ENCODE measurements at regions not wholly inside any gene's neighbourhood (a gene's known extent, or its start where the extent isn't known, plus 50 kb on each side); places are given as distances from the start of the nearest gene placed in this dataset.

- POLR2A ChIA-PET = no interaction called here
- H3K4me3 Mint-ChIP-seq = no peak overlapping the region
- no peak overlapping the region for H3K27ac Mint-ChIP-seq
- DNase-seq (no peak), ATAC-seq (ENCODE audit: low read depth) (no peak)
- H3K9me3 Mint-ChIP-seq = no peaks in the 10 kb centered on the region
- H3K27me3 Mint-ChIP-seq = peaks cover 2% of the 10 kb centered on the region
- no peaks in the 10 kb centered on the region for H3K4me1 Mint-ChIP-seq
- H3K36me3 Mint-ChIP-seq = no peaks in the 10 kb centered on the region
Observed at GRCh38 chr1:208820580-208821212, 576.5 kb upstream of the PLXNA2 start.

GRCh38 chr1:208821939-208822338, 577.8 kb upstream of the PLXNA2 start:
- H3K9me3 Mint-ChIP-seq = no peaks in the 10 kb centered on the region
- DNase-seq (no peak), ATAC-seq (ENCODE audit: low read depth) (no peak)
- no peak overlapping the region for H3K27ac Mint-ChIP-seq
- POLR2A ChIA-PET = no interaction called here
- H3K4me1 Mint-ChIP-seq = no peaks in the 10 kb centered on the region
- H3K36me3 Mint-ChIP-seq = no peaks in the 10 kb centered on the region
- peaks cover 2% of the 10 kb centered on the region for H3K27me3 Mint-ChIP-seq
- no peak overlapping the region for H3K4me3 Mint-ChIP-seq

- Mint-ChIP-seq H3K36me3 (no peaks in the 10 kb centered on the region), H3K27me3 (no peaks in the 10 kb centered on the region), H3K4me1 (no peaks in the 10 kb centered on the region), H3K4me3 (no peak overlapping the region), H3K9me3 (no peaks in the 10 kb centered on the region), H3K27ac (no peak overlapping the region)
- DNase-seq (no peak), ATAC-seq (ENCODE audit: low read depth) (no peak)
- POLR2A ChIA-PET = no interaction called here
Observed at GRCh38 chr1:208825300-208825699, 581.1 kb upstream of the PLXNA2 start.

- ATAC-seq (ENCODE audit: low read depth) = no peak
- no peaks in the 10 kb centered on the region for H3K4me1 Mint-ChIP-seq
- no peaks in the 10 kb centered on the region for H3K27me3 Mint-ChIP-seq
- H3K27ac Mint-ChIP-seq = no peak overlapping the region
- no peak overlapping the region for H3K4me3 Mint-ChIP-seq
- H3K9me3 Mint-ChIP-seq = no peaks in the 10 kb centered on the region
- POLR2A ChIA-PET = no interaction called here
- no peaks in the 10 kb centered on the region for H3K36me3 Mint-ChIP-seq
- no peak for DNase-seq
Observed at GRCh38 chr1:208829595-208829994, 585.4 kb upstream of the PLXNA2 start.

- no peaks in the 10 kb centered on the region for H3K36me3 Mint-ChIP-seq
Observed at GRCh38 chr1:208834381-208835096, 590.4 kb upstream of the PLXNA2 start.

GRCh38 chr1:208835097-208835463, 590.9 kb upstream of the PLXNA2 start:
- no peak for DNase-seq
- Mint-ChIP-seq H3K27me3 (no peaks in the 10 kb centered on the region), H3K36me3 (no peaks in the 10 kb centered on the region), H3K4me1 (no peaks in the 10 kb centered on the region), H3K9me3 (no peaks in the 10 kb centered on the region), H3K4me3 (no peak overlapping the region), H3K27ac (no peak overlapping the region)
- POLR2A ChIA-PET = no interaction called here
- ATAC-seq (ENCODE audit: low read depth) = no peak

More at GRCh38 chr1:208834381-208835096, 590.4 kb upstream of the PLXNA2 start:
- H3K9me3 Mint-ChIP-seq = no peaks in the 10 kb centered on the region
- H3K27me3 Mint-ChIP-seq = no peaks in the 10 kb centered on the region
- no peak for ATAC-seq (ENCODE audit: low read depth)
- no peak overlapping the region for H3K4me3 Mint-ChIP-seq
- POLR2A ChIA-PET = no interaction called here
- DNase-seq = no peak
- no peaks in the 10 kb centered on the region for H3K4me1 Mint-ChIP-seq
- no peak overlapping the region for H3K27ac Mint-ChIP-seq

- H3K9me3 Mint-ChIP-seq = no peaks in the 10 kb centered on the region
- ATAC-seq (ENCODE audit: low read depth) (no peak), DNase-seq (no peak)
- POLR2A ChIA-PET = no interaction called here
- no peaks in the 10 kb centered on the region for H3K36me3 Mint-ChIP-seq
- H3K4me3 Mint-ChIP-seq = no peak overlapping the region
- H3K27ac Mint-ChIP-seq = no peak overlapping the region
- H3K27me3 Mint-ChIP-seq = no peaks in the 10 kb centered on the region
- no peaks in the 10 kb centered on the region for H3K4me1 Mint-ChIP-seq
Observed at GRCh38 chr1:208835781-208836180, 591.6 kb upstream of the PLXNA2 start.

GRCh38 chr1:208837242-208837641, 593.1 kb upstream of the PLXNA2 start:
- Mint-ChIP-seq H3K4me3 (no peak overlapping the region), H3K27ac (no peak overlapping the region), H3K36me3 (no peaks in the 10 kb centered on the region), H3K4me1 (no peaks in the 10 kb centered on the region), H3K9me3 (no peaks in the 10 kb centered on the region), H3K27me3 (no peaks in the 10 kb centered on the region)
- POLR2A ChIA-PET = no interaction called here
- no peak for ATAC-seq (ENCODE audit: low read depth)
- DNase-seq = no peak

GRCh38 chr1:208841436-208841835, 597.3 kb upstream of the PLXNA2 start:
- H3K4me1 Mint-ChIP-seq = no peaks in the 10 kb centered on the region
- POLR2A ChIA-PET = no interaction called here
- no peak overlapping the region for H3K4me3 Mint-ChIP-seq
- no peak overlapping the region for H3K27ac Mint-ChIP-seq
- no peaks in the 10 kb centered on the region for H3K9me3 Mint-ChIP-seq
- DNase-seq (no peak), ATAC-seq (ENCODE audit: low read depth) (no peak)
- H3K36me3 Mint-ChIP-seq = no peaks in the 10 kb centered on the region
- H3K27me3 Mint-ChIP-seq = no peaks in the 10 kb centered on the region

- Mint-ChIP-seq H3K9me3 (no peaks in the 10 kb centered on the region), H3K4me3 (no peak overlapping the region), H3K4me1 (no peaks in the 10 kb centered on the region), H3K27ac (no peak overlapping the region), H3K36me3 (no peaks in the 10 kb centered on the region), H3K27me3 (no peaks in the 10 kb centered on the region)
- ATAC-seq (ENCODE audit: low read depth) = no peak
- DNase-seq = no peak
- POLR2A ChIA-PET = no interaction called here
Observed at GRCh38 chr1:208842451-208842850, 598.3 kb upstream of the PLXNA2 start.

- ATAC-seq (ENCODE audit: low read depth) (no peak), DNase-seq (no peak)
- POLR2A ChIA-PET = no interaction called here
- Mint-ChIP-seq H3K4me1 (no peaks in the 10 kb centered on the region), H3K36me3 (no peaks in the 10 kb centered on the region), H3K9me3 (no peaks in the 10 kb centered on the region), H3K4me3 (no peak overlapping the region), H3K27me3 (no peaks in the 10 kb centered on the region), H3K27ac (no peak overlapping the region)
Observed at GRCh38 chr1:208844158-208844557, 600.0 kb upstream of the PLXNA2 start.

- no peaks in the 10 kb centered on the region for H3K4me1 Mint-ChIP-seq
- POLR2A ChIA-PET = no interaction called here
- no peaks in the 10 kb centered on the region for H3K9me3 Mint-ChIP-seq
- no peaks in the 10 kb centered on the region for H3K36me3 Mint-ChIP-seq
- H3K27me3 Mint-ChIP-seq = no peaks in the 10 kb centered on the region
- DNase-seq (no peak), ATAC-seq (ENCODE audit: low read depth) (no peak)
- no peak overlapping the region for H3K4me3 Mint-ChIP-seq
- H3K27ac Mint-ChIP-seq = no peak overlapping the region
Observed at GRCh38 chr1:208848854-208849253, 604.7 kb upstream of the PLXNA2 start.

- H3K36me3 Mint-ChIP-seq = no peaks in the 10 kb centered on the region
- H3K27ac Mint-ChIP-seq = no peak overlapping the region
- ATAC-seq (ENCODE audit: low read depth) (no peak), DNase-seq (no peak)
- H3K4me1 Mint-ChIP-seq = no peaks in the 10 kb centered on the region
- POLR2A ChIA-PET = no interaction called here
- H3K4me3 Mint-ChIP-seq = no peak overlapping the region
- H3K27me3 Mint-ChIP-seq = peaks cover 3% of the 10 kb centered on the region
- no peaks in the 10 kb centered on the region for H3K9me3 Mint-ChIP-seq
Observed at GRCh38 chr1:208850442-208850841, 606.3 kb upstream of the PLXNA2 start.

GRCh38 chr1:208851366-208851765, 607.2 kb upstream of the PLXNA2 start:
- Mint-ChIP-seq H3K27me3 (peaks cover 3% of the 10 kb centered on the region), H3K36me3 (no peaks in the 10 kb centered on the region), H3K4me1 (no peaks in the 10 kb centered on the region), H3K4me3 (no peak overlapping the region), H3K27ac (no peak overlapping the region), H3K9me3 (no peaks in the 10 kb centered on the region)
- POLR2A ChIA-PET = no interaction called here
- DNase-seq = no peak
- ATAC-seq (ENCODE audit: low read depth) = no peak

Measured in activated naive CD8-positive, alpha-beta T cell treated with anti-CD3 and anti-CD28 coated beads, Interleukin-2, amount 10 ng/mL, durations not matched to agents 7 days and 5 days (primary cell).